GM19238 (cell line): ENCODE measurements at regions not wholly inside any gene's neighbourhood (a gene's known extent, or its start where the extent isn't known, plus 50 kb on each side); places are given as distances from the start of the nearest gene placed in this dataset.

ENCODE experiments used
- DNase-seq: peaks from one replicate; pipeline ENCODE4 v3.0.0; 2011; ENCODE audit warnings: low spot score; ENCODE audit not compliant: insufficient read length

GRCh38 chr6:2432292-2432691 lies 186.9 kb upstream of the GMDS start:
- DNase-seq: no peak

DNA sequence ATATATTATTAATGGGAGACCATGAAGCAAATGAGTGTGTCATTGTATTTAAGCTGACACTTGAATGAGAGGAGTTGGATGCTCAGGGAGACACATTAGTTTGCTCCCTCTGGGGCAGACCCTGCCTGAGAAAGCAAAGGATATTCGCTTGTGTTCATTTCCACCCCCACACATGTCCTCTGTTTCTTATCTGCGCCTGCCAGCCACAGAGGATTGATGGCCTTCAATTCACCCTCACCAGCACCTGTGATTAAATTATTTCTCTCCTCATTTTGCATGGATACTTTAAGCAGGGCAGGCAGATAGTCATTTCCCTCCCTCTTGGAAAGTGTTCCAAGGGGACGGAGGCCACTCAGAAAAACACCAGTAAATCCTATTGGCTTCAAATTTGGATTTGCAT lies 185.2 kb upstream of the GMDS start:
- DNase-seq: no peak

- no peak for DNase-seq
These were observed 184.1 kb upstream of the GMDS start for GRCh38 chr6:2429460-2429859.

GRCh38 chr6:2429032-2429431 lies 183.6 kb upstream of the GMDS start:
- DNase-seq: no peak

GRCh38 chr6:2426561-2427340 lies 181.3 kb upstream of the GMDS start:
- no peak for DNase-seq

- DNase-seq: no peak
These were observed 170.8 kb upstream of the GMDS start for GRCh38 chr6:2416128-2416712.

- DNase-seq: no peak
These were observed 169.6 kb upstream of the GMDS start for GRCh38 chr6:2414885-2415547.

DNA sequence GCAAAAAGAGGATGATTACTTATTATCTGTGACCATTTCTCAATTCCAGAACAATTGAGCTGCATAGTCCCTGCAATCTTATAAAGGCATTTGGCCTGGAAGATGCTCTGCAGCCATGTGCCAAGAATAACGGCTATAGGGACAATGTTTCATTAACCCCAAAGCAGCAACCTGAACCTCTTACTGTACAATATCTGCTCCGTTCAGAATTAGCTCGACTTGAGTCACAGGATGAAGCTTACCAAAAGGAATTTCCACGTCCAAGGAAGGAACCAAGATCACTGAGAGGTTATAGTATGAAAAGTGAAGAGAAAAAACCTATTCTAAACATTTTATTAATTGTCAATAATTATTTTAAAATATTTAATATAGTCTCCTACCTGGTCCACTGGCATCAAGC lies 167.3 kb upstream of the GMDS start:
- DNase-seq: no peak

GRCh38 chr6:2410656-2411380 lies 165.4 kb upstream of the GMDS start:
- no peak for DNase-seq

DNA sequence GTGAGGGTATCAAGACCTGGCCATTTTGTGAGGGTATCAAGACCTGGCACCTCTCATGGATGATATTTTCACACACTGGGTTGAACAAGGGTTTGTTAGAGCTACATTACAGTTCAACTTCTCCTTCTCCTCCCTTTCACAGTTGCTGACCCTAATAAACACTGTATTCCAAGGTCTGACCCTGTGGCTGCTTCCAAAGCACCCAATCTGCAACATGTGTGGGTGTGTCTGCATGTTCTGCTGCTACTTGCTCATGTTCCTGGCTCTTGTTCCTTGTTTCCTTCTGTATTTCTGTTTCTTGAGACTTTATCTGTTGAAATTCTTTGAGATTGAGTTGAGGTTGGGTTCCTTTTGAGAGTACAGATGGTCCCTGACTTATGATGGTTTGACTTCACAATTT lies 162.1 kb upstream of the GMDS start:
- no peak for DNase-seq

DNA sequence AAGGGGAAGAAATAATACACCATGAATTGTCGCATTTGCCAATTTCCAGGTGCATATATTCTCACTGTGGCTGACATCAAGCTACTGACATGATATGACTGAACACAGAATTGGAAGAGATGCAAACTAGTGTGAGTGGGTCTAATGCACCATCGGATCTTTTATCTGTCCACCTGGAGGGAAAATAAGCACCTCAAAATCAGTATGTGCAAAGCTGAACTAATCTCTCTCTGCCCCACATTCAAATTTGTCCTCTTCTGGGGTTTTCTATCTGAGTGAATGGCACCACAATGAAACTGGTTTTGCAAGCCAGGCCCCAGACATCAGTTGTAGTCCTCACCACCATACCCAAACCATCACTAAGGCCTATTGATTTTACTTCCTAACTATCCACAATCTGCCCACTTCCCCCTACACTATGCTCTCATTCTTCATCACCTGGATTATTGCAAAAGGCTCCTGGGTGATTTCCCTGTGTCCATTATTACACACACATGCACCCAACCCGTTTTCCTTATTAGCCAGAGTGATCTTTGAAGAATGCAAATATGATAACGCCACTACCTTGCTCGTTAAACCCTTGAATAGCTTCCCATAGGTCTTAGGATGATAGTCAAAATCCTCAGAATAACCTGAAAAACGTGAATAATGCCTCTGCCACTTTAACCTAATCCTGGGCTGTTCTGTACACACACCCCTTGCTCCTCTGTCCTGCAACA lies 159.0 kb upstream of the GMDS start:
- no peak for DNase-seq

GRCh38 chr6:2403546-2403945 lies 158.1 kb upstream of the GMDS start:
- no peak for DNase-seq

DNA sequence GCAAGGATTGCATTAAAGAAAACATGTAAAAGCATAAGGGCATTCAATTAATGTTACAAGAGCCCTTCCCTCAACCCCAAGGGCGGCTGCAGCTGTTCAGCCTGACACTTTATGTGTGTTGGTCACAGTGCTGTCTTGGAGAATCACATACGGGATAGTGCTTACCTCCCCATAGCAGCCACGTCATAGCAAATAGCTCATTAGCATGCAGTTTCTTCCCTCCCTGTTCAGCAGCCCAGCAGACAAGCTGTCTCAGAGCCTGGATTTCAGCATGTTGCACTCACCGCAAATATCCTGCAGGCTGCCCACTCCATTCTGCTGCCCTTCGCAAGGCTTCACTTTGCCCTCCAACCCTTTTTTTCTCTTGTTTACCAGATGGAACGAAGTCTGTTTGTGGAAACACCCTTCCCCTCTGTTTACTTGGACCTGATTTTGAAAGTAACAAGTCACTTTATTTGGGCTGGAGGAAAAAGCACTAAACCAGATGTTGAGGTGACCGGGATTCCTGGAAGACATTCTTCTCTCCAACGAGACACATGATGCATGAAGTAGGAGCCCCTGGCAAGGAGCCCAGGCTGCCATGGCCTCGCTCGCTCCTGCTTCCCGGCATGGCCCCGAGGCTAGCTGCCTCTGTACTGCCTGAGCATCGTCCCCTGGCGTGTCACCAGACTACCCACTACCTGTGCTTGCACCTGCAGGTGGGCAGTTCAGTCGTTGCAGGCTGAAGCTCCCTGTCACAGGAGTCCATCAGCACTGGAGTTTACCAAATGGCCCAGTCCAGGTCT lies 151.6 kb upstream of the GMDS start:
- no peak for DNase-seq

DNA sequence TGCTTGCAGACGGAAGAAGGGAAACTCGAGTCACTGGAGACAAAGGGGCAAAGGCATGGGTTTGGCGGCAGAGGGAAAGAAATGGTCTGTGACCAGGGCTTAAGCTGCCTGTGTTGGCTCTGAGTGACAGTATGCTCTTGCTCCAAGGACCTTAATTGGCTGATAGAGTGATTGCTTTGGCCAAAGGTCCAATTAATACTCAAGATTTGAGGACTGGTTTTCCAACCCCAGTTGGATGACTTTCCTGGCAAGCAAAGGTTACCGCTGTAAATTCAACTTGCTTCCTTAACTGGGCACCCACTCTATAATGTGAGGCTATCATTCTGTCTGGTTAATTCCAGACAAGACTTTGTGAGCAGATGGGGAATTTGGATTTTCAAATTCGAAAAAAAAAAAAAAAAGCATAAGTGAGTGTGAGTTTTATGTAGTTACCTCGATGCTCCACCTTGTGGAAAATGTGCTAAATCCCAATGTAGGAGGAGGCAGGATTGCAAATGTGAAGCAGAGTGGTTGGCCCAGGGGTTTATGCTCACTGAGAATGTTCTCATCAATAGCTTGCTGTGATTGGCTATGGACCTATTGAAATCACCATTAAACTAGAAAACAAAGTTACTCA lies 150.7 kb upstream of the GMDS start:
- no peak for DNase-seq

DNA sequence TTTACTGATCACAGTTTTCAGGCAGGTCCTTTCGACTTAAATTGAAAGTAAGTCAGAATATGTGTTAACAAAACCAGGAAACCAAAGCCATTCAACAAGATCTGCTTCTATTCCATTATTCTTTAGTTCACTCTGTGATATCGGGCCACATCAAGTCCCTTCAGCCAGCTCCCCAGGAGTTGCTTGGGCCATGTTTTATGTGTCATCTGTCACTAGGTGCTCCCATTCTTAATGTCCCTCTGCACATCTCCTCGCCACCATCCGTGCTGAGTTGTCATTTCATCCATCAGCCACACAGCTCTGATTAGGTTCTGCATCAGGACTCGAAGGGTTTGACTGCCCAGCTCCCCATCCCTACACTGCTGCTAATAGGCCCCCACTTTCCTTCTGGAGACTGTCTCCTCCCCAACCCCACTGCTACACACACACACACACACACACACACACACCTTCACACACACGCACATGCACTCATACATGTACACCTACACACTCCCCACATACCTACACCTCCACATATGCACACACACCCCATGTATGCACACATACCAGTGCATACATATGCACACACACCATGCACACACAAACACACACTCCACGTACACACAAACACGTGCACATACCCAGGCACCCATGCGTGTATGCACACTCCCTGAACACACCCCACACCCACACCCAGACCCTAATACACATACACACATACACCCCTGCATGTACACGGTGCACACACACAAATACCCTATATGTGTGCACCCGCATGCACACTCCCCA lies 143.3 kb upstream of the GMDS start:
- DNase-seq: no peak

- DNase-seq: no peak
These were observed 142.0 kb upstream of the GMDS start for GRCh38 chr6:2387445-2387844.

DNA sequence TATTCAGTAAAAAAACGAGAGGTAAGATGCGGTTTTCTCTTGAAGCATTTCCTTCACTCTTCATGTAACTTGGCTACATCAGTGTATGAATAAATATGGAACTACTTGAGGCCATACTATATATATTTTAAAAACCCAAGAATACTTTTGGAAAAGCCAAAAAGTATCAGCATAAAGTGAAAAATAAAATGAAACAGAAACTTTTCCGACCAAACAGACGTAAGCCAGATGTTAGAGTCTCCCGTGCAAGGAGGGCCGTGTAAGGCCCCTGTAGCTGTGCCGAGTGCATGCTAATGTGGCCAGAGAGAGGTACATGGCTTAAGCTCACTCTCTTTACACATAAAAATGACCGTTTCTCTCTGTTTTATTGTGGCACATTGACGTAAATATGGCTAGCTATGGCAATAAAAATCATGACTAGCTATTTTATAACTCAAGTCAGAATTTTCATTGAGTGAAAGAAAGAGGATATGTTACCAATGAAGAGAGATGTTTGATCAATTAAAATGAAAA lies 140.1 kb upstream of the GMDS start:
- no peak for DNase-seq

DNA sequence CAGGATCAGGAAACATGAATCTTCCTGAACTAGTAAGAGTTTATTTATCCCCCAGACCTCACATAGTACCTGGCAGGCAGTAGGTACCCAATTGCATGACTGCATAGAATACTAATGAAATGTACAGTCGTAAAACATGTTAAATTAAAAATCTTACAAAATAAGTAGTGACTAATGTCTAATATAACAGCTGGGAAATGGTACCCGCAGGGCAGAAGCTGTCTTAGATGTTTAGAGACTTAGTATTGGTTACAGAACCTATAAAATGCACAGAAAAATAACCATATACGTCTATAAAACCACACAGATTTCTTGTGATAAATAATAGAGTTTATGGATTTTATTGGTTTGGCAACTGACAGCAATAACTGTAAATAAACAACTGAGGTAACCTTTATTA lies 139.1 kb upstream of the GMDS start:
- DNase-seq: no peak
